ENCODE measurements at regions not wholly inside any gene's neighbourhood (a gene's known extent, or its start where the extent isn't known, plus 50 kb on each side); places are given as distances from the start of the nearest gene placed in this dataset.

DNA sequence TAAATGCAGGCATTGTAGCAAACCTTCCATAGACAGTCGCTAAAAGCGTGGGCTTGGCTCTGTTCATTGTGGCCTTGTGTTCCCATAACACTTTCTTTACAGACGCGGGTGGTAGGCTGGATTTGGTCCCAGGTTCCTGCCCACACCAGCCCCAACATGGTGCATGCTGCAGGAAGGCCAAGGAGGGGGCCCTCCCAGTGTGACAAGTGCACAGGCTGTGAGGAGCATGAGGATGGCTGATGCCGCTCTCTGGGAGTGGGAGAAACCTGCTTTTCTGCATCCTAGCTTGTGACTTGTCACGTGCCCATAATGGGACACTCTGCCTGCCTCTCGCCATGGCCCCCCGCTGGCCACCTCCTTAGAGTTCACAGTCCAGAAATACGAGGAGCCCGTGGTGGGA, 161.8 kb upstream of the B3GAT1 start:
- in situ Hi-C loops (cut with HindIII; ENCODE audit: low pct_unique_long_range_greater_than_20kb, low sequenced_read_pairs), result no loop called here
- DNase-seq (ENCODE audit: low read depth in 1 of 2, low spot score in 1 of 2), result no peak
- TF ChIP-seq JUND (IDR thresholded peaks at IDR 0.05; ENCODE audit: low read depth), result no peak

DNA sequence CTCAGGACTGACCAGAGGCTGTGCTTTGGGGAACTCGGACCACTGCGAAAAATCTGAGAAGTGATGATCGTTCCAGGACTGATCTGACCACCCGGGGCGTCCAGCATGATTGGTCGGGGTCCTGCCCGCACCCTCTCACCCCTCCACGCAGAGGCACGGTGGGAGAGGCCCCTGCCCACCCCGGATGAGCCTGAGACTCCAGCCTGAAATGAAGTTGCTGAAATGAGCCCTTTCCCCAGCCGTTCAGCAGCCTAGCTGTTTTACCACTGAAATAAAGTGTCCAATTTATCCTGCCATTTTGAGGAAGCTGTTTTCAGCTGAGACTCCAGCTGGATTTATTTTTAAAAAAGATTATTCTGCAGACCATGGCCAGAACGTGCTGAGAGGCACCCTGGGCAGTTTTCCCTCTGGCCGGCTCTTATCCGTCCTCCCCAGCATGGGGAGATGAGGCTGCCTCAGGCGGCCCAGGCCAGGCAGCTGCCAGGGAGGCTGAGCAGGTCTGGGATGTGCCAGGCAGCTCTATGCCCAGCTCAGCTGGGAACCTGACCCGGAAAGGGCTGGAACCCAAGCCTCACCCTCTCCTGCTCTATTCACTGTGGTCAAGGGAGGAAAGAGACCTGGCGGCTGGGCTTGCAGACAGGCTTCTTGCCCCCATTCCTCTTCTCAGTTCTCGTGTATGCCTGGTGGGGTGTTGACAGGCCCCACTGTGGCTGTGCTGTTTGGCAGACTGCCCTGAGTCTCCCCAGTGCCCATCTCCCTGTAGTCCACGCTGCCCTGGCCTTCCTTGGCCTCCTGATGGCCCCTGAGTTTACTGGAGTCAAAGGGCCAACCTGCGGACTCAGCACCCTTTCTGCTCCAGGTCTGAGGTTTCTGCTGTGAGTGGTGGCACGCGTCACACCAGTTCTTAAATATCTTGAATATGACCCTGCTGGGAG, 161.0 kb upstream of the B3GAT1 start:
- no peak for TF ChIP-seq JUND (IDR thresholded peaks at IDR 0.05; ENCODE audit: low read depth)
- DNase-seq (ENCODE audit: low read depth in 1 of 2, low spot score in 1 of 2), result no peak
- in situ Hi-C loops (cut with HindIII; ENCODE audit: low pct_unique_long_range_greater_than_20kb, low sequenced_read_pairs), result no loop called here

DNA sequence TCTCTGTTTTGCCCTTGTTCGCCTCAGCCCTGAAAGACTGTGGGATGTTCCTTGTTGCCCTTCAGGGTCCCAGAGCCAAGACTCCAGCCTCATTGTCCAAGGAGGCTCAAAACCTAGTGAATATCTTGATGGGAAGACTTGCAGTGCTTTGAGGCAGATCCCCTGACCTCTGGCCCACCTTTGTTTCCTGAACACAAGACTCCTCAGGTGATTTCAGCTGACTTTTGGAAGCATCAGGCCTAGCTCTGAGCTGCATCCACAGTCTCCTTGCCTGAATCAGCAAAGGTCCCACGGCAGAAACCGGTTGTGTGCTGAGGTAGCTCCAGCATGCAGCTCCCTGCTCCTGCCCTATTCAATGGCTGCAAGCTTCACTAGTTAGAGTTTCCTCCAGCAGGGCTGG, 159.3 kb upstream of the B3GAT1 start:
- TF ChIP-seq JUND (IDR thresholded peaks at IDR 0.05; ENCODE audit: low read depth), result no peak
- in situ Hi-C loops (cut with HindIII; ENCODE audit: low pct_unique_long_range_greater_than_20kb, low sequenced_read_pairs), result no loop called here
- DNase-seq (ENCODE audit: low read depth in 1 of 2, low spot score in 1 of 2), result no peak

DNA sequence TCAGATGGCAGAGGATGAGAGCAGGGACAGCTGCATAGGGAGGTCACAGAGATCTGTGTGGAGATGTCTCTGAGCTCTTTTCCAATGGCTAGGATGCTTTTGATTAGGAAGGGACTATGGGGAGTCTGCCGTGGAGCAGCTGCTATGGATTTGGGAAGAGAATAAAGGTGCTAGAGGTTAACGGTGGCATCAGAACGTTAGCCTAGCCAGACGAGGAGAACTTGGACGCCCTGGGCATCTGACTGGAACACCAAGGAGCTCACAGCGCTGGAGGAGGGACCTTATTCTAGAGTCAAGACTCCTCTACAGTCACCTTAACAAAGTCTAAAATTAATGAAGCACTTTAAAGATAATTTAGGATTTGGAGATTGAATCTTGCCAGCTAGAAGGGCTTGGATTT, 157.2 kb upstream of the B3GAT1 start:
- no peak for DNase-seq (ENCODE audit: low read depth in 1 of 2, low spot score in 1 of 2)
- in situ Hi-C loops (cut with HindIII; ENCODE audit: low pct_unique_long_range_greater_than_20kb, low sequenced_read_pairs), result no loop called here
- no peak for TF ChIP-seq JUND (IDR thresholded peaks at IDR 0.05; ENCODE audit: low read depth)

DNA sequence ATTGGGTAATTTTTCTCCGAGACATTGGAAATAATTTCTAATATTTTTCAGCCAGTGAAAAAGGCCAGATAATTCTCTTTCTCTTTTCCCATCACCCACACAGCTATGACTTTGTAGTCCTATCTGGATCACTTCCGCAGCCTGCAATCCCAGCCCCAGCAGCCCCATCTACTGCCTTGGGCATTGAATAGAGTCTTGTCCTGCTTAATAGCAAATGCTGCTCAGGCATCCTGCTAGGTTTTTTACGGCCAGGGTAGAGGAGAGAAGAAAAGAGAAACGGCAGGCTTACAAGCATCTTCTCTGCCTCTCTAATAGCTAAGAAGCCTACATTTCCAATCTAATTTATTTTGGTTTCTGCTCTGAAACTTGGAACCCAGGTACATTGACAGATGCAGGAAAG, 154.3 kb upstream of the B3GAT1 start:
- DNase-seq (ENCODE audit: low read depth in 1 of 2, low spot score in 1 of 2), result no peak
- no peak for TF ChIP-seq JUND (IDR thresholded peaks at IDR 0.05; ENCODE audit: low read depth)
- in situ Hi-C loops (cut with HindIII; ENCODE audit: low pct_unique_long_range_greater_than_20kb, low sequenced_read_pairs), result no loop called here

GRCh38 chr11:134565343-134565891, 153.4 kb upstream of the B3GAT1 start:
- no peak for TF ChIP-seq JUND (IDR thresholded peaks at IDR 0.05; ENCODE audit: low read depth)
- DNase-seq (ENCODE audit: low read depth in 1 of 2, low spot score in 1 of 2), result no peak
- in situ Hi-C loops (cut with HindIII; ENCODE audit: low pct_unique_long_range_greater_than_20kb, low sequenced_read_pairs), result no loop called here

GRCh38 chr11:134564472-134565200, 152.6 kb upstream of the B3GAT1 start:
- in situ Hi-C loops (cut with HindIII; ENCODE audit: low pct_unique_long_range_greater_than_20kb, low sequenced_read_pairs), result no loop called here
- no peak for DNase-seq (ENCODE audit: low read depth in 1 of 2, low spot score in 1 of 2)
- no peak for TF ChIP-seq JUND (IDR thresholded peaks at IDR 0.05; ENCODE audit: low read depth)

GRCh38 chr11:134562941-134563471, 151.0 kb upstream of the B3GAT1 start:
- no peak for DNase-seq (ENCODE audit: low read depth in 1 of 2, low spot score in 1 of 2)
- no peak for TF ChIP-seq JUND (IDR thresholded peaks at IDR 0.05; ENCODE audit: low read depth)
- in situ Hi-C loops (cut with HindIII; ENCODE audit: low pct_unique_long_range_greater_than_20kb, low sequenced_read_pairs), result no loop called here

DNA sequence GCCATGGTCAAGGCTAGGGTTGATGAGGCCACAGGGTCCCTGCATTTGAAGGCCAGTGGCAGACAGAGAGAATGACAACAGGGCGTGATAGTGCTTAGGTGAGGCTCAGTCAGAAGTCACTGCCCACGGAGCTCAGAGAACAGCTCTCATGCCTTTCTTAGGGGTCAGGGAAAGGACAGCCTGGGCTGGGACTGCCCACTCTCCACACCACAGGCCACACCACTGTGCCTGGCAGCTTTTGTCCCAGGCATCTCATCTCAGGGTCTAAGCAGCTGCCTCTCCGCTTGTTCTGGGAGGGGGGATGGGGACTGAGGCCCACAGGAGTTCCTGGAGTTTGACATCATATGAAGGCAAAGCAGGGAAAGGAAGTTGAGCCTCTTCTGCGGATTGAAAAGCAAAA, 150.2 kb upstream of the B3GAT1 start:
- no peak for TF ChIP-seq JUND (IDR thresholded peaks at IDR 0.05; ENCODE audit: low read depth)
- DNase-seq (ENCODE audit: low read depth in 1 of 2, low spot score in 1 of 2), result no peak

DNA sequence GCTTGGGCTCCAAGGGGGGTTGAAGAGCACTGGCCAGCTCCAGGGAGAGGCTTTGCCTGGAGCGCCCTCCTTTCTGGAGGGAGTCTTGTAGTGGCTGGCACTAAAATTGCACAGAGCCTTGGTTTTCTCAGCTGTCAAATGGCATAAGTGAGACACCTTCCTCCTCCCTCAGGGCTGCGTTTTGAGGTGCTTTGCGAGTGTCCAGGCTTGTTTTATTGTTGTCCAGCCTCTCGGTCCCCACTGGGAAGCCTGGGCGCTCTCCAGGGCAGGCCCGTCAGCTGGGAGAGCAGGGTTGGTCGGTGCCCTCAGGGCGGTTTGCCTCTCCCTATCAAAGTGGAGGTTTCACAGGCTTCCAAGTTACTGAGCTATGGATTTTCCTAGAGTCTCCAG, 149.3 kb upstream of the B3GAT1 start:
- no peak for TF ChIP-seq JUND (IDR thresholded peaks at IDR 0.05; ENCODE audit: low read depth)
- no peak for DNase-seq (ENCODE audit: low read depth in 1 of 2, low spot score in 1 of 2)
- in situ Hi-C loops (cut with HindIII; ENCODE audit: low pct_unique_long_range_greater_than_20kb, low sequenced_read_pairs), result no loop called here

More for the DNA sequence above, 150.2 kb upstream of the B3GAT1 start:
- in situ Hi-C loops (cut with HindIII; ENCODE audit: low pct_unique_long_range_greater_than_20kb, low sequenced_read_pairs), result no loop called here

DNA sequence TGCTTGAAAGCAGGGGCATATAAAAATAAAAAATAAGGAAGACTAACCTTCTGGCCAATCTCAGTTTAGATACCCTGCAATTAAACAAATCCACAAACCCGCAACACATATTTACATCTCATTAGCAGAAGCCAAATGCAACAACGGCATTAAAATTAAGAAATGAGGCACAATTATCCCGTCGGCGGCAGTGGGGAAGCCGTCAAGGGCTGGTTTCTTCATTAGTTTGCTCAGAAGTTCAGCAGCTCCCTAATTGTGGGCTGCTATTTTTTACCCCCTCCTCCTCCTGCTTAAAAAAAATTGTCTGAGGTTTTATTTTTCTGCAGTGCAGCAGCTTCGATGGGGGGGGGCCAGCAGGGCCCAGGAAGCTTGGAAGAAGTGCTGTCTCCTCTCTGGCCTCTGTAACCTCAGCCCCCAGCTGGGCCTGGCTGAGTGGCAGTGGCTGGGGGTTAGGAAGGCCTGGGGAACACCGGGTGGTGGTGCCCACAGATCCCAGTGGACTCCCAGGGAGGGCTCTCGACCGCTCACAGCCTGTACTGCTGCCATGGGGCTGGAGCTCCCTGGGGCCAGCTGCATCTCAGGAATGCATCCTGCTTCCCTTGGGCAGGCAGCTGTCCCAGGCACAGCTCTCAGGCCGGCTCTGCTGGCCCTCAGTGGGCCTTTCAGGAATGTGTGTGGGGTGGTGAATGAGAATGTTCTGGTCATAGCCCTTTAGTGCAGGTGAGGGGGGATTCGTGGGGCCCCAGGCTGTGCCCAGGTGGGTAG, 148.7 kb upstream of the B3GAT1 start:
- no peak for DNase-seq (ENCODE audit: low read depth in 1 of 2, low spot score in 1 of 2)
- in situ Hi-C loops (cut with HindIII; ENCODE audit: low pct_unique_long_range_greater_than_20kb, low sequenced_read_pairs), result no loop called here
- TF ChIP-seq JUND (IDR thresholded peaks at IDR 0.05; ENCODE audit: low read depth), result no peak

GRCh38 chr11:134560066-134560465, 148.0 kb upstream of the B3GAT1 start:
- in situ Hi-C loops (cut with HindIII; ENCODE audit: low pct_unique_long_range_greater_than_20kb, low sequenced_read_pairs), result no loop called here
- DNase-seq (ENCODE audit: low read depth in 1 of 2, low spot score in 1 of 2), result no peak
- TF ChIP-seq JUND (IDR thresholded peaks at IDR 0.05; ENCODE audit: low read depth), result no peak
